ENCODE measurements at regions not wholly inside any gene's neighbourhood (a gene's known extent, or its start where the extent isn't known, plus 50 kb on each side); places are given as distances from the start of the nearest gene placed in this dataset.

DNA sequence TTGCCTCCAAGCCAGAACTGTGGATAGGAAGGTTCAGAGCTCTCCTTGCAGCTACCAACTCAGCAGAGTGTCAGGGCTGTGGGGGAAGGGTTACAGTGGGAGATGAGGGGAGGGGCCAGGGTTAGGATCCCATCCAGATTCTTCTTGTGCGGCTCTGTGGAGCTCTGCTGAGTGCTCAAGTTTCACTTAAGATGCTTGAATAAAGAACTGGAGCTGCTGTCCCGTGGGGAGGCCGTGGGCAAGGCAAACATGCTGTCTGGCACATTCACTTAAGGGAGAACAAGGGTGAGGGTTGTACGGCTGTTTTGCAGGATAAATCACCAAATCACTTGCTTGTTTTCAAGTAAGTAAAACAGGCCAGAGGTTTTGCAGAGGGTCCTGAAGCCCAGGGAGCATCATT, 197.1 kb downstream of the FAM76B start:
- Mint-ChIP-seq H3K36me3 (no peaks in the 10 kb centered on the region), H3K27ac (no peak overlapping the region), H3K9me3 (peaks cover 10% of the 10 kb centered on the region), H3K4me3 (no peak overlapping the region), H3K4me1 (peaks cover 32% of the 10 kb centered on the region), H3K27me3 (ENCODE audit: low read depth) (no peaks in the 10 kb centered on the region)
- TF ChIP-seq, protein P1, sequence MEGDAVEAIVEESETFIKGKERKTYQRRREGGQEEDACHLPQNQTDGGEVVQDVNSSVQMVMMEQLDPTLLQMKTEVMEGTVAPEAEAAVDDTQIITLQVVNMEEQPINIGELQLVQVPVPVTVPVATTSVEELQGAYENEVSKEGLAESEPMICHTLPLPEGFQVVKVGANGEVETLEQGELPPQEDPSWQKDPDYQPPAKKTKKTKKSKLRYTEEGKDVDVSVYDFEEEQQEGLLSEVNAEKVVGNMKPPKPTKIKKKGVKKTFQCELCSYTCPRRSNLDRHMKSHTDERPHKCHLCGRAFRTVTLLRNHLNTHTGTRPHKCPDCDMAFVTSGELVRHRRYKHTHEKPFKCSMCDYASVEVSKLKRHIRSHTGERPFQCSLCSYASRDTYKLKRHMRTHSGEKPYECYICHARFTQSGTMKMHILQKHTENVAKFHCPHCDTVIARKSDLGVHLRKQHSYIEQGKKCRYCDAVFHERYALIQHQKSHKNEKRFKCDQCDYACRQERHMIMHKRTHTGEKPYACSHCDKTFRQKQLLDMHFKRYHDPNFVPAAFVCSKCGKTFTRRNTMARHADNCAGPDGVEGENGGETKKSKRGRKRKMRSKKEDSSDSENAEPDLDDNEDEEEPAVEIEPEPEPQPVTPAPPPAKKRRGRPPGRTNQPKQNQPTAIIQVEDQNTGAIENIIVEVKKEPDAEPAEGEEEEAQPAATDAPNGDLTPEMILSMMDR (IDR thresholded peaks at IDR 0.05; ENCODE audit: unreplicated experiment), result no peak
- no peak for DNase-seq (ENCODE audit: low spot score in 2 of 2, unreplicated experiment in 2 of 2)

DNA sequence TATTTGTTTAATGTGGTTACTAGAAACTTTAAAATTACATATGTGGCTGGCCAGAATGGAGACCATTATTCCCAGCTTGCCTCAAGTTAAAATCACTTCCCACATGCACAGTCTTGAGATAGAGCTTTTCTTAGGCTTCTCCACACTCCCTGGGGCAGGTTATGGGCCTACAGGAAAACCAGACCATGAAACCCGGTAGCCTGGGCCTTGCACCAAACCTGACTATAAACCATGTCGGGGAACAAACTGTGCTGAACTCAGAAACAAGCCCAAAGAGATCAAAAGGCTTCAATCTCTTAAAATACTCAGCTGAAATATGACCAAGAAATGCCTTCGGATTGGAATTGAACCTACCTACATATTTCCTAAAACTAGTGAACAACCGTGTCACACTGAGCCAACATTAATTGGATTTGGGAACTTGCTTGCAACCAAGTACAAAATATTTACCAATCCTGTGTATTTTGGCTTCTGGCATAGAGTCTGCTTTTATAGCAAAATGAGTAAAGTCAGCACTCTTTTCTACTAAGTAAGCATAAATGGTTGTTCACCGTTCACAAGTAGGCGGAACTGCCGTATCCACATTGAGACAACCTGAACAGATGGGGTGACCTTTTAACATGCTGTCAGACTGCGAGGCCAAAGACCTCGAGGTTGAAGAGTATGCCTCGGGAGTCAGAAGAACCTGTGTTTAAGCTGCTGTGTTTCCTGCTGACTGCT, 199.5 kb downstream of the FAM76B start:
- Mint-ChIP-seq H3K4me3 (no peak overlapping the region), H3K36me3 (no peaks in the 10 kb centered on the region), H3K27ac (no peak overlapping the region), H3K27me3 (ENCODE audit: low read depth) (no peaks in the 10 kb centered on the region), H3K9me3 (no peaks in the 10 kb centered on the region), H3K4me1 (peaks cover 29% of the 10 kb centered on the region)
- TF ChIP-seq, protein P1 (IDR thresholded peaks at IDR 0.05; ENCODE audit: unreplicated experiment), result no peak
- no peak for DNase-seq (ENCODE audit: low spot score in 2 of 2, unreplicated experiment in 2 of 2)

DNA sequence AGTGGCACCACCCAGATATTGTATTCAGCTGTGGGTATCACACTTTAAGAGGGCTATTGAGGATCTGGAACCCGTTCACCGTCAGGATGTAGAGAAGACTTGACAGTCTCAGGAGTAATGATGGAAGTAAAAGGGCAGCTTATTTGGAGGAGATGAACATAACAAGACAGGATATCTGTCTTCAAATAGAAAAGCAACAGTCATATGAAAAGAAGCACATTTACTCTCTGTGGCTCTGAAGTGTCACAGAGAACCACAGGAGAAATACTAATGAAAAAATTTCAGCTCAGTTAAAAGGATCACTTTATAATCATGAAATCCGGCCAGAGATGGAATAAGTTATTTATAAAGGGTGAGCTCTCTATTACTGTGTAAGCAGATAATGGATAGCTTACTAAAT, 200.8 kb downstream of the FAM76B start:
- H3K4me1 Mint-ChIP-seq, result peaks cover 29% of the 10 kb centered on the region
- TF ChIP-seq, protein P1 (IDR thresholded peaks at IDR 0.05; ENCODE audit: unreplicated experiment), result no peak
- H3K27me3 Mint-ChIP-seq (ENCODE audit: low read depth), result no peaks in the 10 kb centered on the region
- no peaks in the 10 kb centered on the region for H3K36me3 Mint-ChIP-seq
- no peak overlapping the region for H3K4me3 Mint-ChIP-seq
- H3K9me3 Mint-ChIP-seq, result no peaks in the 10 kb centered on the region
- no peak for DNase-seq (ENCODE audit: low spot score in 2 of 2, unreplicated experiment in 2 of 2)
- no peak overlapping the region for H3K27ac Mint-ChIP-seq

DNA sequence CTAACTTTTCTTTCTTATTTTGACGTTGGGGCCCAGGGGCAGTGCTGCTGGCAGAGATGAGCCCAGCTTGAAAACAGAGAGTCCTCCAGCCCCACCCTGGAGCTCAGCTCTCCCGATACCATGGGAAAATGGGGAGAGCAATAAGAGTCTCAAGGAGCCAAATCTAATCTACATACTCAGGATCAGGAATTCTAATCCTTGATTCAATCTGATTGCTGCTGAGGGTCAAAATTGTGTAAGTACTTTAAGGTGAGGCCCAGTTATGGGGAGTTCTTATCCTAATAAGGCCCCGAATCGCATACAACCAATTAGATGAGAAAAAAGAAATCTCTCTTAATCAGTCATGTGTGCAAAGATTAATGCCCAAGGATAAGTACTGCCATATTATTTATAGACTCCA, 202.9 kb downstream of the FAM76B start:
- H3K9me3 Mint-ChIP-seq, result peaks cover 10% of the 10 kb centered on the region

DNA sequence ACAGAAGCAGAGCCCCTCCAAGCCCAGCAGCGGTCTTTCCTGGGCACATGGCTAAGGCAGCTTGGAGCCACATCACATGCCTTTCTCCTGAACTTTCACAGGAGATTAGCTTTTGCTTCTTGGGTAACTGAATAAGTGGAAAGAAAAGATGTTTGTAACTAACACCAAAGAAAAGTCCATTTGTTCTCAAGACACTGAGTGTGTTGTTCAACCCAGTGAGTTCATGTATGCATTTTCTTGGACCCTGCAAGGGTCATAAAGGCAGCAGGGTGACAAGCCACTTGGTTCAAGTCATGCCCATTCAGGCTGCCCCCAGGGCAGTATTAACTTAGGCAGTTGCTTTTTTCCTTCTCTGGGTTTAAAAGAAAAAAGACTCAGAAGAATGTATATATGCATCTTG, 203.4 kb downstream of the FAM76B start:
- Mint-ChIP-seq H3K4me3 (no peak overlapping the region), H3K27ac (no peak overlapping the region), H3K4me1 (peaks cover 18% of the 10 kb centered on the region), H3K36me3 (no peaks in the 10 kb centered on the region), H3K9me3 (peaks cover 11% of the 10 kb centered on the region), H3K27me3 (ENCODE audit: low read depth) (no peaks in the 10 kb centered on the region)
- TF ChIP-seq, protein P1 (IDR thresholded peaks at IDR 0.05; ENCODE audit: unreplicated experiment), result no peak
- no peak for DNase-seq (ENCODE audit: low spot score in 2 of 2, unreplicated experiment in 2 of 2)

More for the DNA sequence above, 202.9 kb downstream of the FAM76B start:
- H3K4me1 Mint-ChIP-seq, result peaks cover 18% of the 10 kb centered on the region
- H3K27ac Mint-ChIP-seq, result peak overlapping the region; percentile 50
- TF ChIP-seq, protein P1 (IDR thresholded peaks at IDR 0.05; ENCODE audit: unreplicated experiment), result no peak
- no peaks in the 10 kb centered on the region for H3K36me3 Mint-ChIP-seq
- no peaks in the 10 kb centered on the region for H3K27me3 Mint-ChIP-seq (ENCODE audit: low read depth)
- H3K4me3 Mint-ChIP-seq, result no peak overlapping the region
- no peak for DNase-seq (ENCODE audit: low spot score in 2 of 2, unreplicated experiment in 2 of 2)

DNA sequence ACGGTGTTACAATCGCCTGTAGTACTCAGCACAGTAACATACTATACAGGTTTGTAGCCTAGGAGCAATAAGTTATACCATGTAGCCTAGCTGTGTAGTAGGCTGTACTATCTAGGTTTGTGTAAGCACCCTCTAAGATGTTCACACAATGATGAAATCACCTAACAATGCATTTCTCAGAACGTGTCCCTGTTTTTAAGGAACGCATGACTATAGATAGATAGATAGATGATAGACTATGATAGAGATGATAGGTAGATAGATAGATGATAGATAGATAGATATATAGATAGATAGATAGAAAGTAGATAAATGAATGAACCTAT, 203.9 kb downstream of the FAM76B start:
- Mint-ChIP-seq H3K4me3 (no peak overlapping the region), H3K27ac (no peak overlapping the region)
- TF ChIP-seq, protein P1 (IDR thresholded peaks at IDR 0.05; ENCODE audit: unreplicated experiment), result no peak

More for the DNA sequence above, 203.9 kb downstream of the FAM76B start:
- DNase-seq (ENCODE audit: low spot score in 2 of 2, unreplicated experiment in 2 of 2), result no peak
- Mint-ChIP-seq H3K27me3 (ENCODE audit: low read depth) (no peaks in the 10 kb centered on the region), H3K4me1 (peaks cover 18% of the 10 kb centered on the region), H3K9me3 (peaks cover 16% of the 10 kb centered on the region), H3K36me3 (no peaks in the 10 kb centered on the region)
